ENCODE measurements at regions not wholly inside any gene's neighbourhood (a gene's known extent, or its start where the extent isn't known, plus 50 kb on each side); places are given as distances from the start of the nearest gene placed in this dataset.

- 63 to 66% methylated on average over 10 of the region's 10 CpGs for WGBS, 2 donors
- H3K36me3 ChIP-seq, result no peaks in the 10 kb centered on the region
- H3K9me3 ChIP-seq, result no peaks in the 10 kb centered on the region
- ATAC-seq (no peak), DNase-seq (no peak)
- H3K27me3 ChIP-seq, result peaks cover 0 to 46% (median 16%) of the 10 kb centered on the region in 7 donors
- H3K4me1 ChIP-seq, result peaks cover 0 to 5% (median 0%) of the 10 kb centered on the region in 9 donors
- no peak overlapping the region for H3K4me3 ChIP-seq
- H3K27ac ChIP-seq, result no peak overlapping the region
- no peak for TF ChIP-seq CTCF (IDR thresholded peaks at IDR 0.05)
- intact Hi-C loops (cut with DNase I), result no loop called here
Measured at GRCh38 chr2:104430359-104430740, 423.6 kb upstream of the POU3F3 start.

GRCh38 chr2:104430852-104431251 lies 423.1 kb upstream of the POU3F3 start:
- WGBS, 2 donors, result 71 to 80% methylated on average over 7 of the region's 7 CpGs
- H3K36me3 ChIP-seq, result no peaks in the 10 kb centered on the region

GRCh38 chr2:104431701-104432121 lies 422.2 kb upstream of the POU3F3 start:
- no peak for ATAC-seq
- peaks cover 0 to 53% (median 24%) of the 10 kb centered on the region in 7 donors for H3K27me3 ChIP-seq
- no peaks in the 10 kb centered on the region for H3K9me3 ChIP-seq
- no peaks in the 10 kb centered on the region for H3K36me3 ChIP-seq
- H3K4me1 ChIP-seq, result peaks cover 0 to 5% (median 0%) of the 10 kb centered on the region in 9 donors
- intact Hi-C loops (cut with DNase I), result no loop called here
- no peak for TF ChIP-seq CTCF (IDR thresholded peaks at IDR 0.05)
- no peak for DNase-seq
- H3K27ac ChIP-seq, result no peak overlapping the region
- no peak overlapping the region for H3K4me3 ChIP-seq
- 79 to 81% methylated on average over 7 of the region's 7 CpGs for WGBS, 2 donors

More at GRCh38 chr2:104430852-104431251, 423.1 kb upstream of the POU3F3 start:
- DNase-seq, result no peak
- peaks cover 0 to 51% (median 21%) of the 10 kb centered on the region in 7 donors for H3K27me3 ChIP-seq
- H3K27ac ChIP-seq, result no peak overlapping the region
- TF ChIP-seq CTCF (IDR thresholded peaks at IDR 0.05), result no peak
- ATAC-seq, result no peak
- peaks cover 0 to 5% (median 0%) of the 10 kb centered on the region in 9 donors for H3K4me1 ChIP-seq
- H3K4me3 ChIP-seq, result no peak overlapping the region
- intact Hi-C loops (cut with DNase I), result no loop called here
- H3K9me3 ChIP-seq, result no peaks in the 10 kb centered on the region

GRCh38 chr2:104432401-104432800 lies 421.5 kb upstream of the POU3F3 start:
- intact Hi-C loops (cut with DNase I), result no loop called here
- no peaks in the 10 kb centered on the region for H3K36me3 ChIP-seq
- H3K27ac ChIP-seq, result no peak overlapping the region
- H3K4me1 ChIP-seq, result peaks cover 0 to 5% (median 0%) of the 10 kb centered on the region in 9 donors
- TF ChIP-seq CTCF (IDR thresholded peaks at IDR 0.05), result no peak
- peaks cover 0 to 53% (median 24%) of the 10 kb centered on the region in 7 donors for H3K27me3 ChIP-seq
- DNase-seq, result no peak
- WGBS, 2 donors, result 86 to 87% methylated on average over 5 of the region's 5 CpGs
- no peak for ATAC-seq
- no peaks in the 10 kb centered on the region for H3K9me3 ChIP-seq
- no peak overlapping the region for H3K4me3 ChIP-seq

Measured in heart right ventricle (tissue), 16 donors.